ENCODE measurements at regions not wholly inside any gene's neighbourhood (a gene's known extent, or its start where the extent isn't known, plus 50 kb on each side); places are given as distances from the start of the nearest gene placed in this dataset.

DNA sequence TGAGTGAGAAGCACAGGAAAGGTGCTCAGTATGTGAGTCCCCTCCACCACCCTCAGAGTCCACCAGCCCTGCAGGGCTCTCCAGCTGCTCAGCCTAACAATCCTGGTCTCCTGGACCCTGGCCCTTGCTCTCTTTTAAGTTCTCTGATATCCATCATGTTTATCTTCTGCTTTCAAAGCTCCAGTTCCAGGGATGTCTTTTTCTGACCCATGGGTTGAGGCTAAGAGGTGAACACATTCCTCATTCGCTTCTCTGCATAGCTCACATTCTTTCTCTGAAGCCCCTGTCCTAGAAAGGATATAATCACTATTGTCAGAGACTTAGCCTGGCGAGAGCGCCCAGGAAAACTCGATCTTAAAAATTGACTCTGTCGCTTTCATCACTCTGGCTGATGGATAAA, 86.4 kb downstream of the ARL4C start:
- Histone ChIP-seq H3K27ac (no peak overlapping the region), H3K4me3 (replicated peaks in 1 of 3) (no peak overlapping the region), H3K4me1 (no peaks in the 10 kb centered on the region), H3K9me3 (no peaks in the 10 kb centered on the region), H3K36me3 (no peaks in the 10 kb centered on the region), H3K27me3 (no peaks in the 10 kb centered on the region)
- intact Hi-C loops (cut with DNase I) = no loop called here
- TF ChIP-seq CTCF (IDR thresholded peaks at IDR 0.05) (no peak), POLR2A (IDR thresholded peaks at IDR 0.05) (no peak)
- DNase-seq = no peak
- WGBS, 2 donors = 54% methylated on average over 5 of the region's 5 CpGs

GRCh38 chr2:234409590-234409989, 87.3 kb downstream of the ARL4C start:
- Histone ChIP-seq H3K4me1 (no peaks in the 10 kb centered on the region), H3K27me3 (no peaks in the 10 kb centered on the region), H3K9me3 (no peaks in the 10 kb centered on the region), H3K4me3 (replicated peaks in 1 of 3) (no peak overlapping the region), H3K36me3 (no peaks in the 10 kb centered on the region), H3K27ac (no peak overlapping the region)
- WGBS, 2 donors = 93 to 97% methylated on average over 8 of the region's 8 CpGs
- intact Hi-C loops (cut with DNase I) = no loop called here
- no peak for DNase-seq
- TF ChIP-seq CTCF (IDR thresholded peaks at IDR 0.05) = no peak
- TF ChIP-seq POLR2A (IDR thresholded peaks at IDR 0.05) = no peak

DNA sequence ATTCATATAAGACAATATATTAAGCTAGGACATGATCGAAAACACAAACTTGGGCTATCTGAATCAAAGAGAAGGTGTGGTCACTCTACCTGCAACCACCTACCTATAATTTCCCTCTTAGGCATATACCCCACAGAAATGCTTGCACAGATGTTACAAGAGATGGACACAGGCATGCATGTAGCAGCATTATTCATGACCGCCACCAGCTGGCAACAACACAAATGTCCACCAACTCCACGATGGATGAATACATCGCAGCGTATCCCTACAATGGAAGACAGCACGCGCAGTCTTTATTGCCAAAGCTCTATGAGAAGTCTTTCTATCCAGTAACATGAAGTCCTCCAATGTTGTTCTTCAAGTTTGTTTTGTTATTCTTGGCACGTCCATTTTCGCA, 90.8 kb downstream of the ARL4C start:
- no peaks in the 10 kb centered on the region for H3K36me3 ChIP-seq
- 82 to 86% methylated on average over 9 of the region's 9 CpGs for WGBS, 2 donors
- no peaks in the 10 kb centered on the region for H3K9me3 ChIP-seq
- DNase-seq = no peak
- no peaks in the 10 kb centered on the region for H3K4me1 ChIP-seq
- TF ChIP-seq CTCF (IDR thresholded peaks at IDR 0.05) = no peak
- TF ChIP-seq POLR2A (IDR thresholded peaks at IDR 0.05) = no peak
- no peak overlapping the region for H3K27ac ChIP-seq
- H3K27me3 ChIP-seq = no peaks in the 10 kb centered on the region
- H3K4me3 ChIP-seq (replicated peaks in 1 of 3) = no peak overlapping the region
- intact Hi-C loops (cut with DNase I) = no loop called here

DNA sequence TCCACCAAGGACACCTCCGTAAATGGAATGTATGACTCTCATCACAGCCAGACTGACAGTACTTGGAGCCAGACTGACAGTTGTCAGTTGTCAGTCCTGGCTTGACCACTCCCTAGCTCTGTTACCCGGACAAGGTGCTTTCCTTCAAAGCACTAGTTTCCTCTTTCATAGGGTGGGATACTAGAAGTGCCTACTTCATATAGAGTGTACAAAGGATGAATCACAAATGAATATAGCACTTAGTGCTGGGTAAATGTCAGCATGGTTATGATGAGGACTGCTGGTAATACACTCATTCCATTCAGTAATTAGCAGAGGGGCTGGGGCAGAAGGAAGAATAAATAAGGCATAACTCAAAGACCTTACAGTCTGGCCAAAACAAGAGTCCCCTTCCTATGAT, 91.4 kb downstream of the ARL4C start:
- 70 to 81% methylated on average over 1 to 2 of the region's 2 CpGs for WGBS, 2 donors
- no peaks in the 10 kb centered on the region for H3K9me3 ChIP-seq
- H3K4me1 ChIP-seq = no peaks in the 10 kb centered on the region
- no peak overlapping the region for H3K27ac ChIP-seq
- DNase-seq = no peak
- TF ChIP-seq CTCF (IDR thresholded peaks at IDR 0.05) = no peak
- no peak for TF ChIP-seq POLR2A (IDR thresholded peaks at IDR 0.05)
- no peaks in the 10 kb centered on the region for H3K27me3 ChIP-seq
- intact Hi-C loops (cut with DNase I) = no loop called here
- no peaks in the 10 kb centered on the region for H3K36me3 ChIP-seq
- H3K4me3 ChIP-seq (replicated peaks in 1 of 3) = no peak overlapping the region

GRCh38 chr2:234404957-234405356, 91.9 kb downstream of the ARL4C start:
- DNase-seq = no peak
- Histone ChIP-seq H3K27me3 (no peaks in the 10 kb centered on the region), H3K9me3 (no peaks in the 10 kb centered on the region), H3K36me3 (no peaks in the 10 kb centered on the region), H3K4me3 (replicated peaks in 1 of 3) (no peak overlapping the region), H3K4me1 (no peaks in the 10 kb centered on the region), H3K27ac (no peak overlapping the region)
- no peak for TF ChIP-seq CTCF (IDR thresholded peaks at IDR 0.05)
- TF ChIP-seq POLR2A (IDR thresholded peaks at IDR 0.05) = no peak
- intact Hi-C loops (cut with DNase I) = no loop called here
- WGBS, 2 donors = 58 to 76% methylated on average over 8 of the region's 8 CpGs

Data from thyroid gland (tissue), 4 donors.